ENCODE measurements at regions not wholly inside any gene's neighbourhood (a gene's known extent, or its start where the extent isn't known, plus 50 kb on each side); places are given as distances from the start of the nearest gene placed in this dataset.

GRCh38 chr2:219908538-219908937, 281.1 kb downstream of the SLC4A3 start:
- TF ChIP-seq POLR2AphosphoS5 (IDR thresholded peaks at IDR 0.05) (no peak), POLR2A (IDR thresholded peaks at IDR 0.05) (no peak)
- TF ChIP-seq, protein P1, sequence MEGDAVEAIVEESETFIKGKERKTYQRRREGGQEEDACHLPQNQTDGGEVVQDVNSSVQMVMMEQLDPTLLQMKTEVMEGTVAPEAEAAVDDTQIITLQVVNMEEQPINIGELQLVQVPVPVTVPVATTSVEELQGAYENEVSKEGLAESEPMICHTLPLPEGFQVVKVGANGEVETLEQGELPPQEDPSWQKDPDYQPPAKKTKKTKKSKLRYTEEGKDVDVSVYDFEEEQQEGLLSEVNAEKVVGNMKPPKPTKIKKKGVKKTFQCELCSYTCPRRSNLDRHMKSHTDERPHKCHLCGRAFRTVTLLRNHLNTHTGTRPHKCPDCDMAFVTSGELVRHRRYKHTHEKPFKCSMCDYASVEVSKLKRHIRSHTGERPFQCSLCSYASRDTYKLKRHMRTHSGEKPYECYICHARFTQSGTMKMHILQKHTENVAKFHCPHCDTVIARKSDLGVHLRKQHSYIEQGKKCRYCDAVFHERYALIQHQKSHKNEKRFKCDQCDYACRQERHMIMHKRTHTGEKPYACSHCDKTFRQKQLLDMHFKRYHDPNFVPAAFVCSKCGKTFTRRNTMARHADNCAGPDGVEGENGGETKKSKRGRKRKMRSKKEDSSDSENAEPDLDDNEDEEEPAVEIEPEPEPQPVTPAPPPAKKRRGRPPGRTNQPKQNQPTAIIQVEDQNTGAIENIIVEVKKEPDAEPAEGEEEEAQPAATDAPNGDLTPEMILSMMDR (IDR thresholded peaks at IDR 0.05 in 8 of 11, conservative IDR thresholded peaks at IDR 0.05 in 3 of 11) = no peak
- H3K4me1 ChIP-seq = no peaks in the 10 kb centered on the region
- no peaks in the 10 kb centered on the region for H3K9me3 ChIP-seq
- intact Hi-C loops (cut with DNase I; ENCODE audit: low total_unique reads) = no loop called here
- no peak overlapping the region for H3K27ac ChIP-seq
- 82 to 94% (median 89%) methylated on average over 2 of the region's 2 CpGs for WGBS, 5 donors
- H3K27me3 ChIP-seq (replicated peaks in 1 of 7) = no peaks in the 10 kb centered on the region
- no peak overlapping the region for H3K4me3 ChIP-seq
- no peak for DNase-seq
- H3K36me3 ChIP-seq = no peaks in the 10 kb centered on the region

DNA sequence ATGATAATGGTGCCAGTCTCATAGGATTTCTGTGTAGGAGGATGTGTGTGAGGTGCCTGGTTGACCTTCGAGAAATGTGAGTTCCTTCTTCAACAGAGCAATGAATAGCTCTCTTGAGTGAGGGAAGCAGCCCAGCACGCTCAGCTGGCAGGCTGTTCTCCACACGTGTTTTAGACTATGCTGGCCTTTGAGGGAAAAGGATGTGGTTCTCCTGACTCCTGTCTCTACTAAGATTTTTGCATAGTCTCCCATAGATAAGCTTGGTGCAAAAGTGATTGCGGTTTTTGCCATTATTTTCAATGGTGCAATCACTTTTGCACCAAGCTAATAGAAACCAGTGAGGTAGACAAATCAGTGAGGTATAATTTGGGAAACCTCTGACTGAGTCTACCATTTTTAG, 284.1 kb downstream of the SLC4A3 start:
- Histone ChIP-seq H3K36me3 (no peaks in the 10 kb centered on the region), H3K4me1 (no peaks in the 10 kb centered on the region), H3K27ac (no peak overlapping the region), H3K4me3 (no peak overlapping the region), H3K9me3 (no peaks in the 10 kb centered on the region), H3K27me3 (replicated peaks in 1 of 7) (no peaks in the 10 kb centered on the region)
- TF ChIP-seq POLR2A (IDR thresholded peaks at IDR 0.05) (no peak), POLR2AphosphoS5 (IDR thresholded peaks at IDR 0.05) (no peak)
- TF ChIP-seq, protein P1 (IDR thresholded peaks at IDR 0.05 in 8 of 11, conservative IDR thresholded peaks at IDR 0.05 in 3 of 11) = no peak
- 69 to 81% (median 77%) methylated on average over 4 of the region's 4 CpGs for WGBS, 5 donors
- intact Hi-C loops (cut with DNase I; ENCODE audit: low total_unique reads) = no loop called here
- DNase-seq = no peak

GRCh38 chr2:219912491-219912921, 285.1 kb downstream of the SLC4A3 start:
- Histone ChIP-seq H3K27ac (no peak overlapping the region), H3K36me3 (no peaks in the 10 kb centered on the region), H3K9me3 (no peaks in the 10 kb centered on the region), H3K4me3 (no peak overlapping the region), H3K27me3 (replicated peaks in 1 of 7) (no peaks in the 10 kb centered on the region), H3K4me1 (no peaks in the 10 kb centered on the region)
- no peak for DNase-seq
- 66 to 77% (median 72%) methylated on average over 7 of the region's 7 CpGs for WGBS, 5 donors
- intact Hi-C loops (cut with DNase I; ENCODE audit: low total_unique reads) = no loop called here
- TF ChIP-seq POLR2A (IDR thresholded peaks at IDR 0.05) (no peak), POLR2AphosphoS5 (IDR thresholded peaks at IDR 0.05) (no peak)
- TF ChIP-seq, protein P1 (IDR thresholded peaks at IDR 0.05 in 8 of 11, conservative IDR thresholded peaks at IDR 0.05 in 3 of 11) = no peak

DNA sequence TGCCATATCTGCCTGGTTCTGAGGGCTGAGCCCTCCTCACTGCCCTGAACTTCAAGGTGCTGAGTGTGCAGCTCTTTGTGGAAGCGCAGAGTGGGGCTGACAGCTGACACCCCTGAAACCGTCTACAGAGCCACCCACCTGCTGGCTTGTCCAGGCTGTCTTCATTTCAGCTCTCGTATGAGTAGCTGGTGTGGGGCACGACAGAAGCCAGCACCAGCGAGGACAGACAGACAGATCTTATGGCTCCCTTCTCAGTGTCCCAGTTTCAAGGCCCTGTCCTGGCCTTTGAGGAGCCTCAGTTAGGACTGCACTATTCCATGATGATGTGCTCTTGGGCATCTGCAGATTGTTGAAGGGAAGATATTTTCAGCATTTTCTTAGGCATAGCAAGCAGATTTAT, 287.1 kb downstream of the SLC4A3 start:
- DNase-seq = no peak
- Histone ChIP-seq H3K9me3 (no peaks in the 10 kb centered on the region), H3K36me3 (no peaks in the 10 kb centered on the region), H3K27me3 (replicated peaks in 1 of 7) (no peaks in the 10 kb centered on the region), H3K4me1 (no peaks in the 10 kb centered on the region), H3K4me3 (no peak overlapping the region), H3K27ac (no peak overlapping the region)
- WGBS, 5 donors = 70 to 90% (median 87%) methylated on average over 3 to 5 of the region's 5 CpGs
- TF ChIP-seq POLR2AphosphoS5 (IDR thresholded peaks at IDR 0.05) (no peak), POLR2A (IDR thresholded peaks at IDR 0.05) (no peak)
- TF ChIP-seq, protein P1 (IDR thresholded peaks at IDR 0.05 in 8 of 11, conservative IDR thresholded peaks at IDR 0.05 in 3 of 11) = no peak
- intact Hi-C loops (cut with DNase I; ENCODE audit: low total_unique reads) = no loop called here
